Karpas-422 (cell line): ENCODE measurements at regions not wholly inside any gene's neighbourhood (a gene's known extent, or its start where the extent isn't known, plus 50 kb on each side); places are given as distances from the start of the nearest gene placed in this dataset.
"Not testable (repeated sequence)": the region's sequence is repeated elsewhere in the genome, so short reads cannot be mapped to it uniquely, and the experiment has no call there.

Source experiments
- DNase-seq: peaks from one replicate; pipeline ENCODE4 v3.0.0-alpha.2; 2015
- H2AFZ ChIP-seq: fragments of 200-600 bp; sonication (generic); 2 replicates; pipeline ENCODE4 v1.6.1; 2014; ENCODE audit warnings: antibody characterized with exemption, low read length, mixed read lengths
- H3K27ac ChIP-seq: fragments of 200-600 bp; sonication (generic); 2 replicates; pipeline ENCODE4 v1.5.1; 2014; ENCODE audit warnings: mild to moderate bottlenecking, low read length, moderate library complexity
- H3K27me3 ChIP-seq: fragments of 200-600 bp; sonication (generic); 2 replicates; pipeline ENCODE4 v1.6.1; 2014; ENCODE audit warnings: low read length, mixed read lengths
- H3K36me3 ChIP-seq: fragments of 200-600 bp; sonication (generic); 2 replicates; pipeline ENCODE4 v1.6.1; 2014; ENCODE audit warnings: low read length, mixed read lengths; ENCODE audit not compliant: insufficient read depth
- H3K4me1 ChIP-seq: fragments of 200-600 bp; sonication (generic); 2 replicates; pipeline ENCODE4 v1.6.1; 2014; ENCODE audit warnings: mild to moderate bottlenecking, low read length, mixed read lengths
- H3K4me2 ChIP-seq: fragments of 200-600 bp; sonication (generic); 2 replicates; pipeline ENCODE4 v1.6.1; 2014; ENCODE audit warnings: low read length, low read depth, mild to moderate bottlenecking; ENCODE audit not compliant: poor library complexity, severe bottlenecking
- H3K4me3 ChIP-seq: fragments of 200-600 bp; sonication (generic); 2 replicates; pipeline ENCODE4 v1.5.1; 2014; ENCODE audit warnings: mild to moderate bottlenecking, antibody characterized with exemption, low read length, mixed read lengths
- H3K79me2 ChIP-seq: fragments of 200-600 bp; sonication (generic); 2 replicates; pipeline ENCODE4 v1.6.1; 2014; ENCODE audit warnings: mild to moderate bottlenecking, low read length, mixed read lengths
- H3K9ac ChIP-seq: fragments of 200-600 bp; sonication (generic); 2 replicates; pipeline ENCODE4 v1.6.0; 2014; ENCODE audit warnings: low read length
- H3K9me2 ChIP-seq: fragments of 200-600 bp; sonication (generic), shearing (Covaris generic); replicated peaks from 2 replicates; pipeline ENCODE4 v1.6.0; 2014; ENCODE audit warnings: mild to moderate bottlenecking, low read length, moderate library complexity; ENCODE audit not compliant: insufficient read depth
- H3K9me3 ChIP-seq: fragments of 300-700, 200-600 bp; sonication (generic); 2 replicates; pipeline ENCODE4 v1.6.1; 2014; ENCODE audit warnings: low read length, mixed read lengths
- H4K20me1 ChIP-seq: fragments of 200-600 bp; sonication (generic); 2 replicates; pipeline ENCODE4 v1.6.1; 2014; ENCODE audit warnings: mild to moderate bottlenecking, antibody characterized with exemption, low read length, low read depth; ENCODE audit not compliant: insufficient read depth

- Histone ChIP-seq H3K9me2 (no peaks in the 10 kb centered on the region), H2AFZ (no peak overlapping the region)
- DNase-seq, result no peak
Measured at GRCh38 chr1:172795741-172796140, 136.8 kb downstream of the FASLG start.

DNA sequence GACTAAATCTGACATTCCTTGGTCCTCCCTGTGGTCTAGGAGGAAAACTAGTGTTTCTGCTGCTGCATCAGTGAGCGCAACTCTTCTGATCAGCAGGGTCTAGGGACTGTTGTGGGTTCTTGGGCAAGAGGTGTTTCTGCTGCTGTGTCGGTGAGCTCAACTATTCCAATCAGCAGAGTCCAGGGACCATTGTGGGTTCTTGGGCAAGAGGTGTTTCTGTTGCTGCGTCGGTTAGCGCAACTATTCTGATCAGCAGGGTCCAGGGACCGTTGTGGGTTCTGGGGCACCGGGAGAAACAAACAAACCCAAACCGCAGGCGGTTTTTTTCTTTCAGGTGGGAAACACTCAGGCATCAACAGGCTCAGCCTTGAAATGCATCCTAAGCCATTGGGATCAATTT is 140.9 kb downstream of the FASLG start:
- H3K4me2 ChIP-seq, H3K9ac ChIP-seq, H3K4me1 ChIP-seq, DNase-seq, H3K27ac ChIP-seq, H3K36me3 ChIP-seq, H3K4me3 ChIP-seq, H3K27me3 ChIP-seq, H4K20me1 ChIP-seq, H2AFZ ChIP-seq, H3K9me2 ChIP-seq, H3K9me3 ChIP-seq, H3K79me2 ChIP-seq: not testable (repeated sequence)

More at GRCh38 chr1:172795741-172796140, 136.8 kb downstream of the FASLG start:
- H3K27me3 ChIP-seq, result no peaks in the 10 kb centered on the region
- no peaks in the 10 kb centered on the region for H4K20me1 ChIP-seq
- H3K4me1 ChIP-seq, result peaks cover 8% of the 10 kb centered on the region
- H3K79me2 ChIP-seq, result no peaks in the 10 kb centered on the region
- H3K4me3 ChIP-seq, result no peak overlapping the region
- no peak overlapping the region for H3K9ac ChIP-seq
- no peaks in the 10 kb centered on the region; the same call in 1 of the 2 replicates for H3K9me3 ChIP-seq
- no peak overlapping the region for H3K4me2 ChIP-seq
- peaks cover 9% of the 10 kb centered on the region for H3K36me3 ChIP-seq
- H3K27ac ChIP-seq, result no peak overlapping the region

DNA sequence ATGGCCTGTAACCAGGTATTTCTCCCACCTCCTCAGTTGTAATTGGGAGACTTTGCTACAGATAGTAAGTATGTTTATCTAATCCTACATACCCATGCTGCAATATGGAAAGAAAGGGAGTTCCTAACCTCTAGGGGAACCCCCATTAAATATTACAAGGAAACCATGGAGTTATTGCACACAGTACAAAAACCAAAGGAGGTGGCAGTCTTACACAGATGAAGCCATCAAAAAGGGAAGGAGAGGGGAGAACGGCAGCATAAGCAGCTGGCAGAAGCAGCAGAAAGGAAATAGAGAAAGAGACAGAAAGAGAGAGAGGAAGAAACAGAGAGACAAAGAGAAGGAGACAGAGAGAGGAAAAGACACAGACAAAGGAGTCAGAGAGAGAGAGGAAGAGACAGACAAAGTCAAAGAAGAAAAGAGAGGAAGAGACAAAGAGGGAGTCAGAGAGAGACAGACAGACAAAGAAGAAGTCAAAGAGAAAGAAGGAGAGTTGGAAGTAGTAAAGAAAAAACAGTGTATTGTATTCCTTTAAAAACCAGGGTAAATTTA is 142.9 kb downstream of the FASLG start:
- no peak overlapping the region for H3K9ac ChIP-seq
- DNase-seq, result no peak

DNA sequence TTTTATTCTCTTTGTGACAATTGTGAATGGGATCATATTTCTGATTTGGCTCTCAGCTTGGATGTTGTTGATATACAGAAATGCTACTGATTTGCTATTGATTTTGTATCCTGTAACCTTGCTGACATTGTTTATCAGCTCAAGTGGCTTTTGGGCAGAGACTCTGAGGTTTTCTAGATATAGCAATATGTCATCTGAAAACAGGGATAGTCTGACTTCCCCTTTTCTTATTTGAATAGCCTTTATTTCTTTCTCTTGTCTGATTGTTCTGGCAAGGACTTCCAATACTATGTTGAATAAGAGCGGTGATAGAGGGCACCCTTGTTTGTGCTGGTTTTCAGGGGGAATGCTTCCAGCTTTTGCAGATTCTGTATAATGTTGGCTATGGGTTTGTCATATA is 150.8 kb downstream of the FASLG start:
- Histone ChIP-seq H3K79me2 (no peaks in the 10 kb centered on the region), H3K9ac (no peak overlapping the region), H3K27ac (peak overlapping the region; percentile 94), H3K4me2 (peak overlapping the region; percentile 58), H3K4me1 (peaks cover 58% of the 10 kb centered on the region), H3K27me3 (no peaks in the 10 kb centered on the region), H2AFZ (no peak overlapping the region), H3K9me3 (peaks cover 5% of the 10 kb centered on the region; the same call in 1 of the 2 replicates), H3K36me3 (no peaks in the 10 kb centered on the region), H4K20me1 (no peaks in the 10 kb centered on the region), H3K9me2 (no peaks in the 10 kb centered on the region), H3K4me3 (no peak overlapping the region)
- DNase-seq, result peak; percentile 54

More for the DNA sequence above, 142.9 kb downstream of the FASLG start:
- no peak overlapping the region for H3K27ac ChIP-seq
- peaks cover 11% of the 10 kb centered on the region for H3K4me1 ChIP-seq
- peak overlapping the region; percentile 76 for H2AFZ ChIP-seq
- H3K9me2 ChIP-seq, result no peaks in the 10 kb centered on the region
- no peaks in the 10 kb centered on the region for H4K20me1 ChIP-seq
- no peaks in the 10 kb centered on the region for H3K9me3 ChIP-seq
- H3K27me3 ChIP-seq, result no peaks in the 10 kb centered on the region
- H3K4me2 ChIP-seq, result no peak overlapping the region
- H3K79me2 ChIP-seq, result no peaks in the 10 kb centered on the region
- H3K36me3 ChIP-seq, result 0 out of 2 replicates have a peak, but pooled peaks cover 2% of the 10 kb centered on the region
- H3K4me3 ChIP-seq, result no peak overlapping the region

DNA sequence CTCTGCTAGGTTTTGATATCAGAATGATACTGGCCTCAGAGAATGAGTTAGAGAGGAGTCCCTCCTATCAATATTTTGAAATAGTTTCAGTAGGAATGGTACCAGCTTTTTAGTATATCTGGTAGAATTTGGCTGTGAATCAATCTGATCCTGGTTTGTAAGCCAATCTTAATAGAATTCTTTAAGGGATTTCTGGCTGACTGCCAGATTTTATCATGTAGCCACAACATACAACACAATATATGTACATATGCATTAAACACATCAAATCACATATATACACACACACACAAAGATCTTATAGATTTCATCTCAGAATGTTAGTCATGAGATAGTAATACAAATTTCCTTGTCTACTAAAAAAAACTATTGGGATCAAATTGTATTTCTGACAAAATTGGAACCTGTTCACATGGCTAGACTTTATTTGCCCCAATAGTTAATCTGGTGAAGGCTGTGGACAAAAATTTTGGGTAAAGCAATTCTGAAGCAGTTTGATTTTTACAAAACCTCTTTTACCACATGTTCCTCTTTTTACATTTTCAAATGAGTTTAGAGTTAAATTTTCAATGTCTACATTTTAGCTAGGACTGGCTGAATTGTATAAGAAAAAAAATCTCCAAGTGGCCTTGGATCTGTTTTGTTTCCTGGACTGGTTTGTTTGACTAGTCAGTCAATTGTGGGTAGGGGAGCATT is 151.7 kb downstream of the FASLG start:
- no peaks in the 10 kb centered on the region for H3K79me2 ChIP-seq
- H3K4me2 ChIP-seq, result peak overlapping the region; percentile 58
- no peaks in the 10 kb centered on the region for H4K20me1 ChIP-seq
- peaks cover 5% of the 10 kb centered on the region; the same call in 1 of the 2 replicates for H3K9me3 ChIP-seq
- H3K4me1 ChIP-seq, result peaks cover 52% of the 10 kb centered on the region
- no peaks in the 10 kb centered on the region for H3K36me3 ChIP-seq
- no peaks in the 10 kb centered on the region for H3K9me2 ChIP-seq
- peak overlapping the region; percentile 94 for H3K27ac ChIP-seq
- peak overlapping the region; percentile 58 for H2AFZ ChIP-seq
- H3K4me3 ChIP-seq, result peak overlapping the region; percentile 29
- peak; percentile 53 for DNase-seq
- H3K9ac ChIP-seq, result peak overlapping the region; percentile 60
- H3K27me3 ChIP-seq, result no peaks in the 10 kb centered on the region

GRCh38 chr1:172811694-172812093 is 152.8 kb downstream of the FASLG start:
- H2AFZ ChIP-seq, result no peak overlapping the region
- no peaks in the 10 kb centered on the region for H3K79me2 ChIP-seq
- peaks cover 5% of the 10 kb centered on the region; the same call in 1 of the 2 replicates for H3K9me3 ChIP-seq
- DNase-seq, result peak; percentile 57
- H3K9ac ChIP-seq, result peak overlapping the region; percentile 60
- peak overlapping the region; percentile 94 for H3K27ac ChIP-seq
- no peaks in the 10 kb centered on the region for H3K9me2 ChIP-seq
- H3K36me3 ChIP-seq, result no peaks in the 10 kb centered on the region
- no peaks in the 10 kb centered on the region for H3K27me3 ChIP-seq
- H4K20me1 ChIP-seq, result no peaks in the 10 kb centered on the region
- H3K4me1 ChIP-seq, result peaks cover 63% of the 10 kb centered on the region
- peak overlapping the region; percentile 58 for H3K4me2 ChIP-seq
- H3K4me3 ChIP-seq, result peak overlapping the region; percentile 29; the same call in 1 of the 2 replicates

DNA sequence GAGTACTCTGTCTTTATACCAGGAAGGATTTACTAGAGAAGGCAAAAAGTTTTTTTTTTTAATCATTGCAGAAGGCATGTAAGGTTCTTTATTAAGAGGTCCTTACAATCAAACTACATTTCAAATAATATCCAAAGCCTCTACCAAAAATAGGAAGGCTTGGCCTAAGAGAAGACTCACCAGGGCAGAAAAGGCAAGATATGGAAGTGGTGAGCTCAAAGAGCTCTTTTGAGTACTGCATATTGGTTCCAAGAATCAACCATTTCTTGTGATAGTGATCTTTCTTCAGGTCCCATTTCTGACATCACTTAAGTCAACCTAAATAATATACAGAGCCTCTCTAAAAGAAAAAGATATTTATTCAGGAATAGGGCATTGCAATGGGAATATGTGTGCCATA is 153.2 kb downstream of the FASLG start:
- H3K9ac ChIP-seq, result peak overlapping the region; percentile 60
- peaks cover 5% of the 10 kb centered on the region; the same call in 1 of the 2 replicates for H3K9me3 ChIP-seq
- no peaks in the 10 kb centered on the region for H3K9me2 ChIP-seq
- no peaks in the 10 kb centered on the region for H4K20me1 ChIP-seq
- no peaks in the 10 kb centered on the region for H3K36me3 ChIP-seq
- peak; percentile 53 for DNase-seq
- peak overlapping the region; percentile 94 for H3K27ac ChIP-seq
- no peaks in the 10 kb centered on the region for H3K27me3 ChIP-seq
- peak overlapping the region; percentile 58 for H3K4me2 ChIP-seq
- no peak overlapping the region for H2AFZ ChIP-seq
- no peaks in the 10 kb centered on the region for H3K79me2 ChIP-seq
- 0 out of 2 replicates have a peak overlapping the region, but pooled peaks have one; percentile 29 for H3K4me3 ChIP-seq
- peaks cover 67% of the 10 kb centered on the region for H3K4me1 ChIP-seq

DNA sequence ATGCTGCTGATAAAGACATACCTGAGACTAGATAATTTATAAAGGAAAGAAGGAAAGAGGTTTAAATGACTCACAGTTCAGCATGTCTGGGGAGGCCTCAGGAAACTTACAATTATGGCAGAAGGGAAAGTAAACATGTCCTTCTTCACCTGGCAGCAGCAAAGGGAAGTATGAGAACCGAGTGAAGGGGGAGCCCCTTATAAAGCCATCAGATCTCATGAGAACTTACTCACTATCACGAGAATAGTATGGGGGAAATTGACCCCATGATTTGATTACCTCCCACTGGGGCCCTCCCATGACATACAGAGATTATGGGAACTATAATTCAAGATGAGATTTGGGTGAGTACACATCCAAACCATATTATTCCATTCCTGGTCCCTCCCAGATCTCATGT is 154.4 kb downstream of the FASLG start:
- peaks cover 5% of the 10 kb centered on the region; the same call in 1 of the 2 replicates for H3K9me3 ChIP-seq
- no peaks in the 10 kb centered on the region for H3K9me2 ChIP-seq
- H3K4me2 ChIP-seq, result no peak overlapping the region
- H3K4me1 ChIP-seq, result peaks cover 79% of the 10 kb centered on the region
- H3K27me3 ChIP-seq, result no peaks in the 10 kb centered on the region
- H3K4me3 ChIP-seq, result no peak overlapping the region
- no peak for DNase-seq
- no peak overlapping the region for H3K9ac ChIP-seq
- H3K27ac ChIP-seq, result peak overlapping the region; percentile 94
- H4K20me1 ChIP-seq, result no peaks in the 10 kb centered on the region
- no peaks in the 10 kb centered on the region for H3K79me2 ChIP-seq
- H3K36me3 ChIP-seq, result no peaks in the 10 kb centered on the region
- H2AFZ ChIP-seq, result no peak overlapping the region
